Breast epithelium (tissue), 3 donors: ENCODE measurements at regions not wholly inside any gene's neighbourhood (a gene's known extent, or its start where the extent isn't known, plus 50 kb on each side); places are given as distances from the start of the nearest gene placed in this dataset.

Experiments used
- POLR2A ChIP-seq: fragments of 450-650 bp; IDR thresholded peaks from one replicate; pipeline ENCODE4 v1.6.1; 2016; ENCODE audit warnings: antibody characterized with exemption, mild to moderate bottlenecking, moderate library complexity
- POLR2AphosphoS5 ChIP-seq, 3 donors: sonication (generic); formaldehyde crosslinking; IDR thresholded peaks; one replicate each; pipeline ENCODE4 v1.6.1; 2017; ENCODE audit warnings: antibody characterized with exemption in 3 of 3
- TF ChIP-seq, protein P1 (sequence below), 3 donors: fragments of 450-650 bp; IDR thresholded peaks; one replicate each; pipeline ENCODE4 v1.5.1; 2016 to 2017; ENCODE audit warnings: antibody characterized with exemption in 3 of 3, mild to moderate bottlenecking in 3 of 3, moderate library complexity in 3 of 3

DNA sequence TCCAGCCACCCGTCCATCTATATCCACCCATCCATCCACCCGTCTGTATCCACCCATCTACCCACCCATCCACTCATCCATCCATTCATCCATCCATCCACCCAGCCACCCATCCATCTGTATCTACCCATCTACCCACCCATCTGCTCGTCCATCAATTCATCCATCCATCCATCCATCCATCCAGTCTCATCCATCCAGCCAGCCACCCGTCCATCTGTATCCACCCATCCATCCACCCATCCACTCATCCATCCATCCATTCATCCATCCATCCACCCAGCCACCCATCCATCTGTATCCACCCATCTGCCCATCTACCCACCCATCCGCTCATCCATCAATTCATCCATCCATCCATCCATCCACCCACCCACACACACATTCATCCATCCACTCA, 73.2 kb downstream of the UNCX start:
- no peak for TF ChIP-seq POLR2AphosphoS5 (IDR thresholded peaks at IDR 0.05)
- TF ChIP-seq, protein P1, sequence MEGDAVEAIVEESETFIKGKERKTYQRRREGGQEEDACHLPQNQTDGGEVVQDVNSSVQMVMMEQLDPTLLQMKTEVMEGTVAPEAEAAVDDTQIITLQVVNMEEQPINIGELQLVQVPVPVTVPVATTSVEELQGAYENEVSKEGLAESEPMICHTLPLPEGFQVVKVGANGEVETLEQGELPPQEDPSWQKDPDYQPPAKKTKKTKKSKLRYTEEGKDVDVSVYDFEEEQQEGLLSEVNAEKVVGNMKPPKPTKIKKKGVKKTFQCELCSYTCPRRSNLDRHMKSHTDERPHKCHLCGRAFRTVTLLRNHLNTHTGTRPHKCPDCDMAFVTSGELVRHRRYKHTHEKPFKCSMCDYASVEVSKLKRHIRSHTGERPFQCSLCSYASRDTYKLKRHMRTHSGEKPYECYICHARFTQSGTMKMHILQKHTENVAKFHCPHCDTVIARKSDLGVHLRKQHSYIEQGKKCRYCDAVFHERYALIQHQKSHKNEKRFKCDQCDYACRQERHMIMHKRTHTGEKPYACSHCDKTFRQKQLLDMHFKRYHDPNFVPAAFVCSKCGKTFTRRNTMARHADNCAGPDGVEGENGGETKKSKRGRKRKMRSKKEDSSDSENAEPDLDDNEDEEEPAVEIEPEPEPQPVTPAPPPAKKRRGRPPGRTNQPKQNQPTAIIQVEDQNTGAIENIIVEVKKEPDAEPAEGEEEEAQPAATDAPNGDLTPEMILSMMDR (IDR thresholded peaks at IDR 0.05) = no peak
- no peak for TF ChIP-seq POLR2A
